ENCODE measurements at regions not wholly inside any gene's neighbourhood (a gene's known extent, or its start where the extent isn't known, plus 50 kb on each side); places are given as distances from the start of the nearest gene placed in this dataset.
"Not testable (repeated sequence)": the region's sequence is repeated elsewhere in the genome, so short reads cannot be mapped to it uniquely, and the experiment has no call there.

GRCh38 chr4:190118519-190118918 is 54.2 kb downstream of the DBET start:
- not testable (repeated sequence) for DNase-seq

- DNase-seq = not testable (repeated sequence)
Observed at GRCh38 chr4:190119474-190119873, 54.1 kb upstream of the DUX4 start.

- not testable (repeated sequence) for DNase-seq
Observed at GRCh38 chr4:190120111-190120514, 53.5 kb upstream of the DUX4 start.

- DNase-seq = peak in 1 of 2 experiments; percentile 16
Observed at GRCh38 chr4:190120537-190121001, 53.0 kb upstream of the DUX4 start.

GRCh38 chr4:190121076-190121671 is 52.4 kb upstream of the DUX4 start:
- not testable (repeated sequence) for DNase-seq

GRCh38 chr4:190121759-190122158 is 51.8 kb upstream of the DUX4 start:
- no peak for DNase-seq

GRCh38 chr4:190122161-190123142 is 51.1 kb upstream of the DUX4 start:
- DNase-seq = not testable (repeated sequence)
